HT-29 (cell line): ENCODE measurements at regions not wholly inside any gene's neighbourhood (a gene's known extent, or its start where the extent isn't known, plus 50 kb on each side); places are given as distances from the start of the nearest gene placed in this dataset.
A peak's percentile ranks its signal among the peaks of the same experiment; 100 is the strongest.
"Not testable (repeated sequence)": the region's sequence is repeated elsewhere in the genome, so short reads cannot be mapped to it uniquely, and the experiment has no call there.

ENCODE experiments used
- DNase-seq: peaks from one replicate; pipeline ENCODE4 v3.0.0-alpha.2; 2015; ENCODE audit warnings: low spot score

DNA sequence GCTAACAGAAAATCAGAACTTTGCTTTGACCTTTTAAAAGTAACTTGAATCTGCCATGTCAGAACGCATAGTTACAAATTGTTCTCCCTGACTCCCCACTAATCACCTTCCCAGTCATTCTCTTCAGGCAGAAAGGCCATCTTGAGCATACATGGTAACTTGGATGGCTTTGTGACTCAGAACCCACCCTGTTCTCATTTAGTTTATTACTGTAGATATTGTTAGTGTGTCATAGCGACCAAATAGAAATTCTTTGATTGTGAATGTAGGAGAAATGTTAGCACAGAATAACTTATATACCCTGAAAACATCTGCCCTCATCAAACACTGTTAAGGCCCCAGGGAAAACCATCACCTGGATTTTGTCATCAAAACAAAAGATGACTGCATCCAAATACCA, 382.0 kb downstream of the MAGEB5 start:
- no peak for DNase-seq

DNA sequence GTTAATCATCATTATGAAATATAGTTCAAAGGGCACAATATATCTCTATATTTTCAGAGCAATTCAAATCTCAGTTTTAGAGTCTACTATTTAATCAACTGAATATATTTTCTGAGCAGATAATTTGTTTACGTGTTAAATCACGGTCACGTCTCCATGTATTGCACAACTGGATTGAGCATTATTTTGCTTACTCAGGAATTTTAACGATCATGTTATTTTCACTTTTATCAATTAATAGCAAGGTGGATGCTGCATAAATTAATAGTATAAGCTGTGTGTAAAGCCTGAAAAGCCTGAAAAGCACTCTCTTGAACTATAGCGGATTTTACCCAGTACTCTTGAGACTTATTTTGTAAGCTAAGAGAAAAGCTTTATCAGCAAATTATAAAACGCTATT, 374.9 kb downstream of the MAGEB5 start:
- no peak for DNase-seq

DNA sequence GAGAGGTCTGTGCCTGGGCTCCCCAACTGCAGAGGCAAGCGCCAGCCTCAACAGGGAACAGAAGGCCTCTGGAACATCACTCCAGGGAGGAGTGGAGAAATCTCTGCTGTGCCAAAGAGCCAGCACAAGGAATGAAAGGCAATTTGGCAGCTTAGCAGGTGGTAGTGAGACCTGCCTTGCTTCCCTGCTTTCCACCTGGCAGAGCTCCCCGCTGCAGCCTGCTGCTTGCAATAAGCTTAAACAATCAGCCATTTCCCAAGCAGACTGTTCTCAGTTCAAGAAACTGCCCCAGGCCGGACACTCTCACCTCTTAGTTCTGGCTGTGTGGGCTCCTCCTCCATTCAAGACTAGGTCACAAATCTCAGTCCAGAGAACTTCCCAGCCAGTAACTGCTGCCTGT, 370.6 kb downstream of the MAGEB5 start:
- no peak for DNase-seq

DNA sequence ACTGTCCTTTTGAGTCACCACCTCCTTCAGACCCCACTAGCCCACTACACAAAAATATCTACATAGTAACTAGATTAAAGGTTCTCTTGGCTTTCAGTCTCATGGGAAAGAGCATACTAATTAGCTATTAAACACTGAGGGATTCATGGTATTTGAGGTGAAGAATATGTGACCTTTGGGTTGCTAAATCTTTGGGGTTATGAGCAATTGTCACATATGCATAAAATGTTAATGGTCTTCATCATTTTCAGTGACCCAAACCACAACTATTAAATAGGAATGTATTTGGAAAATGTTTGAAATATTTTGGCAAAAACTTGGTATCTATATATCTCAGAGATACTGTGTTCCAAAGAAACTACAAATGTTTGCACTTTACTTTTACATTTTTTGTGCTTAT, 365.1 kb downstream of the MAGEB5 start:
- DNase-seq = no peak

DNA sequence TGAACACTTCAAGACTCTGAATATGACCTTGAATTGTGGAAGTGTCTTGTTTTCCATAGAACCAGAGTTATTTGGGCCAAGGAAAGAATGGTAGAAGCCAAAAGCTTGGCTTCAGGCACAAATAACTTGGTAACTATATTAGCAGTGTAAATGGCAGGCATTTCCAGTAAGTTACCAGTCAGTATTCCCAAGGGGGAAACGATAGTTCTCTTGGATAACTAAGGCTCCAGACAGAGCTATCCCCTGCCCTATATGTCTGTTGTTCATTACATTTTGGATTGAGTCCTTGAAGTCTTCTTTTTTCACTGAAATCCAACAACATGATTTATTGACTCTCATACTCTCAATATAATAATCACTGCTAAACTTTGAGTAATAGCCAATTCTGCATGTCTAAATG, 364.1 kb downstream of the MAGEB5 start:
- no peak for DNase-seq

DNA sequence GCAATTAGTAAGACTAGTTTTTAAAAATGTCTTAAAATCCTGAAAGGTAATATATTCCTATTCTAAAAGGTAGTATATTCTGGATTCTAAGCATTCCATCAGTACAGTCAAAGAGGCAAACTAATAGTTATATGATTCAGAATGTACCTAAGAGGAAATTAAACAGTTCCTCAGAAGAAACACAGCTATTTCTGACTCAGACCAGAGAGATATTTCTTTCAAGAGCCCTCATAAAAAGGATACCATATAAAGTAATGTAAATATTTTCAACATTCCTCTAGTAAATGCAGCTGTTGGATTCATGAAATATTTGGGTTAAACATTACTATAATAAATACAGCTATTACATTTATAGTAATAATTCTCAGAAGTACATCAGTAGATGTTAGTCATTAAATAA, 358.3 kb downstream of the MAGEB5 start:
- no peak for DNase-seq

DNA sequence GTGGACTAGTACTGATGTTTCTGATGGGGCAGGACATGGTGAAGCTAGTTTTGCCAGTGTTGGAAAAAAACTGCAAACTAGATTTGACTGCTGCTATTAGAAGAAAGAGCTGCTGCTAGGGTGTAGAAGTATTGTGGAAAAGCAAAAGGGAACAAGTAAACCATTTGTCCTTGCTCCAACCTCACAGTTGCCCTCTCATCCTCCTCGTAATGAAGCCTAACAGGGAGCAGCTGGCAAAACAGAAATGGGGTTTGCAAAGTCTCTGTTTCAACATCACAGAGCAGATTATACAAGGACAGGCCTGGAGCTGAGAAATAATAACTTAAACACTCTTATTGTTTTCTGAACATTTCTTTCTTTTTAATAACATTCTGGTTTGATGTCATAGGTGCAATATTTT, 346.2 kb downstream of the MAGEB5 start:
- DNase-seq = no peak

DNA sequence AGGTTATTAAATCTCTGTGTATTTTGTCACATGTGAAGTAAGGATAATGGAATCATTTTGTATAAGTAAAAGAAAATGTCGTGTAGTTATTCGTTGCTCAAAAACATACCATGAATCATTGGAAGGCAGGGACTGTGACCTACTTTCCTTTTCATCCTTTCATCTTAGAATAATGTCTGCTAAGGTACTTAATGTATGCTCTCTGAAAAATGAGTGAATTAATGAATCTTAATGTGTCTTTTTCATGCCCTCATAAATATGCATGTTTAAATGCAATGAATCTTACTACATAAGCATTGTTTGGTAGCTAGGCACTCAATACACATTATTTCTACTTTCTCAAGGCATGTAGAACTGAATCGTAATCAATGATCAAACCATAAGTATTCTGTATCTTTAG, 343.9 kb downstream of the MAGEB5 start:
- DNase-seq = no peak

DNA sequence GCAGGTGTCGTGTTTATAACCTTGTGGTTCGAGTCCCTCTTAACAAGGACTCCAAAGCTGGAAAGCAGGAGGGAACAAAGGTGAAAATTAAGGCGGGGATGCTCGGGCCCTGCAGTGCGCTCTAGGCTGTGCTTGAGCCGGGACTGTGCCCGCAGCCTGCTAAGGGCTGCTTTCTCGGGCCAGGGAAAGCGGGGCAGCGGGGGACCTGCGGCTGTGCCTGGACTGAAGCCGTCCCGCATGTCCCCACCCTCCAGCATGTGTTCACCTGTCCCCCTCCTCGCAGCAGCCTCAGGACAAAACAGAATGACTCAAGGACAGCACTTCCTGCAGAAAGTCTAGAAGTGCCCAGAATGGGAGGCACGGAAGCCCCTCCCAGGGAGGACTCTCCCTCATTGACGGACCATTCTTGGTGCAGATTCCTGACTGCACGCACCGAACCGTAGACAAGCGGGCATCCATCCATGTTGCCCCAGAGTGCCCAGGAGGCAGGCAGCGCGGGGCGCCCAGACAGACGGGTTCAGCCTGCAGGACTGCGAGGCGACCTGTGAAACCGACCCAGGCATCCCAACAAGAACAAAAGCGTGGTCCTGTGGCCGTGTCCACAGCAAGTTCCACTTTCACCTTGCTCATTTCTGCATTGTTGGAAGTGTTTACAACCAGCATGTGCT, 342.9 kb downstream of the MAGEB5 start:
- no peak for DNase-seq

DNA sequence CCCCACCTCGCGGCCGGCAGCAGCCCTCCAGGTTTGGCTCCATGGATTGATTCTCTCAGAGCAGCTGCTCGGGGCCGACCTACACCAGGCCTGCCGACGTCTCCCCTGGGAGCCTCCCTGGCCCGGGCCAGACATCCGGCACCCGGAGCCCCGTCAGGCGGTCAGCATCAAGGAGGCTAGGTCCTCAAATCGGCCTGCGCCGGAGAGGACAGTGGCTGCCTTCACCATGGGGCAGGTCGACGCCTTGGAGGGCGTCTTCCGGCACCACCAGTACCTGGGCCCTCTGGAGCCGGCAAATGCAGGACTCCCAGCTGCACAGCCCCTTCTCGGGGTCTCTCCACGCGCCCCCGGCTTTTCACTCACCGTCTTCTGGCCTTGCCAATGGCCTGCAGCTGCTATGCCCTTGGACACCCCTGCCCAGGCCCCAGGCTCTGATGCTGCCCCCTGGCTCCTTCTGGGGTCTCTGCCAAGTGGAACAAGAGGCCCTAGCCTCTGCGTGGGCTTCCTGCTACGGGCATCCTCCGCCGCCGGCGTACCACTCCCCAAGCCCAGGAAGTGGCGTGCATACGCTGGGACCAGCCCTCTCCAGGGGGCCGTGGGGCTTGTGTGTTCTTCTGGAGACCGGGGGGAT, 341.8 kb downstream of the MAGEB5 start:
- DNase-seq = no peak

DNA sequence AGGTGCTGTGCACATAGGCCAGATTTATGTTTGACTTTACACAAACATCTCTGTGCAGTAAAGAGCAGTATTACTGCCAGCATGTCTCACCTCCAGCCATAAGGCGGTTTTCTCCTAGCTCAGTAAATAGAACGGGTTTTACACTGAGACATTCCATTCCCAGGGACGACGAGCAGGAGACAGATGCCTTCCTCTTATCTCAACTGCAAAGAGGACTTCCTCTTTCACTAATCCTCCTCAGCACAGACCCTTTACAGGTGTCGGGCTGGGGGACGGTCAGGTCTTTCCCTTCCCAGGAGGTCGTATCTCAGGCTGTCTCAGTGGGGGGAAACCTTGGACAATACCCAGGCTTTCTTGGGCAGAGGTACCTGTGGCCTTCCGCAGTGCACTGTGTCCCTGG, 309.8 kb downstream of the MAGEB5 start:
- DNase-seq = not testable (repeated sequence)

DNA sequence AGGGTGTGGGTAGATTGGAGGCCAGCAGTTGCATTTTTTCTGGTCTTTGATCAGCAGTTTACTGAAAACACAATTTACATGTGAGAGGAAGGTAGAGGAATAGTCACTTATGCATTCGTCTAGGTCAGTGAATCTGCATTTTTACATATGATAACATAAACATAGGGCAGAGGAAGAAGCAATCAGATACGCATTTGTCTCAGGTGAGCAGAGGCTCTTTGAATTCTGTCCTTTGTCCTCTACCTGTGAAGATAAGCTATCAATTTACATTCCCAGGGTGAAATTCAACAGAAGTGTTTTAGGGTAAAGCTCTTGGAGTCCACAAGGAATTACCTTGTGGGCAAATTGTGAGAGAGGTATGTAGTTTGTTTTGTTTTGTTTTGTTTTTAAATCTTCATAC, 306.5 kb downstream of the MAGEB5 start:
- no peak for DNase-seq

DNA sequence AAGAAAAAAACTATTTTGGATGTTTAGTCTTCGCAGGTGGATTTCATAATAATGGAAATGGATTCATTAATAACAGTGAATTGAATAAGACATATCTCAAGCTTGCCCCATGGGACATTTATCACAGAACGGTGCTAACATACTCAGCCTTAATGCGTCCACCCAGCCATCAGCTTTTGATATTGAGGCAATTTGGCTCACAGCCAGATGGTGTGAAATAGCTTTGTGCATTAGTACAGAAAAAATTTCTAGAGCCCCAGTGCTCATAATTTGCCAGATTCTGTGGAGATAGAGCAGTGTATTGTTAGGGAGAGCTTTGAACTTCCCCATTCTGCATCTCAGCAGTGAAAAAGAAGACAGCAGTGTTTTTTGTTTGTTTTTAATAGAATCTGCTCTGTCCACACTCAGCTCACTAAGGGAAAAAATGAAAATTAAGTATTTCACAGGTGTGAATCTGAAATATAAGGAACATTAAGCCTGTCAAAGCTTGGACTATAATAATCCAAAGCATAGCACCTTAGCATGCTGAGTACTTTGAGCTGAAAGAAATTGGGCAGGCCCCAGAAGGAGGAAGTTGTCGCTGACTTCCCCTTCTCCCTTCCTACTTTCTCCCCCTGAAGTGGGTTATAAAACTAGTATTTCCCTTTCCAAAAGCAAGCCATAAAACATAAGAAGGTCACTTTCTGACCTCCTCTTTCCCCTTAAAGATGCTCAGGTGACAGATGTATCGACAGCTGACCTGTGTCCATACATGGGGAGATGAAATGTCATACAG, 295.8 kb downstream of the MAGEB5 start:
- DNase-seq = no peak

DNA sequence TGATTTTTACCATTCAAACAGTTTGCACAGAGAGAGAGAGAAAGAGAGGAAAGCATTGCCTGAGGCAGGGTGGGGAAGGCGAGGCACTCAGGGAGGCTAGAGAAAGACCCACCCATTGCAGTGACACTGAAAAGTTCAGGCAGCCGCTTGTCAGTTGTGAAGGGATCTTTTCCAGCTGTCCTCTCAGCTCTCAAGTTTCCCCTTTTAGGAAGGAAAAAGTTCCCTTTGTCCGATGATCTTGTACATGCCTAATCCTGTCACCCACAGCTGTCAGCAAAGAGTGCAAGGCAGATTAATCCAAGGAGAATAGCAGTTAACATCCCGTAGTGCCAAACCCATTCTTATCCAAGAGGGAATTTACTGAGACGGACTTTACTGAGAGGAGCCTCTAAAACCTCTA, 255.0 kb downstream of the MAGEB5 start:
- DNase-seq = no peak

DNA sequence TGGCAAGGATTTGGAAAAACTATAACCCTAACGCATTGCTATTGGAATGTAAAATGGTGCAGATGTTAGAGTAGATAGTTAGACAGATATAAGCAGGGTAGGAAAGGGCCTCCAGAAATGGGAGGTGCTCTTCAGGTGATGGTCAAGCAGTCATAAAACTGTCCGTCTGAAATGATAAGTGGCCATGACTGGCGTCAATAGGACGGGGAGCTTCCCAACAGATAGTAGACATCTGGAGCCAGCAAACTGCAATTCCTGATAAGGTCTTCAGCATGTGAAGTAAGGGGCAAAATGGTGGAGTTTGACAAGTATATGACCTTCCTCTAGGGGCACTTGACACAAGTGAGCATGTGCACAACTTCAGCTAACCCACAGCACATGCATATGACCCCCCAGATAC, 250.4 kb downstream of the MAGEB5 start:
- no peak for DNase-seq

DNA sequence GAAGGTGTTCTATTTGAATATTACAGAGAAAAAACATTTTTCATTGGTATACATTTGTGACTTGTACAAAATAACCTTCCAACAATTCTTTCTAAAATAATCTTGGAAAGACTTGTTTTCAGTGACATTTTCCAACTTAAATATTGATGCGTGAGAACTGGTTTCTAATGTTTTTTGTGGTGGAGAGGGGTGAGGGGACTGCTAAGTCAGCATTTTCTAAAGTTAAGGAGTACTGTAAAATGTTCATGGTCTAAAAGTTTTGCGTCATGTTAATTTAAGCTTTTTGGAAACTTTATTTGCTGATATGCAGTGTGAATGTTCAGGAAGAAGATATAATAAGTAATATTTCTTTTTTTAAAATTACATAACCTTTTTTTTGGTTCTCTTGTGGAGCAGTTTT, 229.3 kb downstream of the MAGEB5 start:
- no peak for DNase-seq

DNA sequence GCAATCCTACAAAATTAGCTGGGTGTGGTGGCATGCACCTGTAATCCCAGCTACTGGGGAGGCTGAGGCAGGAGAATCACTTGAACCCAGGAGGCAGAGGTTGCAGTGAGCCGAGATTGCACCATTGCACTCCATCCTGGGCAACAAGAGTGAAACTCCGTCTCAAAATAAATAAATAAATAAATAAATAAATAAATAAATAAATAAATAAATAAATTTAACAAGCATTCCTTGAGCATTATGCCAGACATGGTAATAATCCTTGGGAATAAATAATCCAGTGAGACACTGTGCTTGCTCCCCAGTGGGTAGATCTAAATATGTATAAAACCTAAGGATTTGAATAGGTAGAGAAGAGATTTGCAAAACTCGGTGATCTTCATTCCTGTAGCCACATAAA, 228.4 kb downstream of the MAGEB5 start:
- DNase-seq = not testable (repeated sequence)

DNA sequence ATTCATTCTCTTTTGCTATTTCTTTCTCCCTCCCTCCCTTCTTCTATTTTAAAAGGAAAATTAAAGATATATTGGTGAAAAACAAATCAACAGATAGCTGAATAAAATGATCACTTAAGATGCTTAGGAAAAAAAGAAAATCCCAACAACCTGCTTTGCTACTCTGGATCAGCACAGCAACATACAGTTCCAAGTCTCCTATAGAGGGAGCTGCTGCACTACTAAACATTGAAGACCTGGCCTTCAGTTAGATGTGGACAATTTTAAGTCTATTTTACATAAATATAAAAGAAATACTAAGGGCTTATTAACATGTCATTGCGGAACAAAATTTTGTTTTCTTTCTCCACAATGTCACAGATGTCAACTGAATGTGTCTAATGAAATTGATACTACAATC, 226.4 kb downstream of the MAGEB5 start:
- DNase-seq = peak; percentile 44

DNA sequence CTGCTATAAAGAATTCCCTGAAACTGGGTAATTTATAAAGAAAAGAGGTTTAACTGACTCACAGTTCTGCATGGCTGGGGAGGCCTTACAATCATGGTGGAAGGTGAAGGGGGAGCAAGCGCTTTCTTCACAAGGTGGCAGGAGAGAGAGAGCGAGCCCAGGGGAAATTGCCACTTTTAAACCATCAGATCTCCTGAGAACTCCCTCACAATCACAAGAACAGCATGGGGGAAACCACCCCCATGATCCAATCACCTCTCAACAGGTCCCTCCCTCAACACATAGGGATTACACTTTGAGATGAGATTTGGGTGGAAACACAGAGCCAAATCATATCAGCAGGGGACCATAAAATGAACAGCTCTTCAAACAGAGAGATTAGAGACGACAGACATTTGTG, 198.6 kb downstream of the MAGEB5 start:
- DNase-seq = no peak

DNA sequence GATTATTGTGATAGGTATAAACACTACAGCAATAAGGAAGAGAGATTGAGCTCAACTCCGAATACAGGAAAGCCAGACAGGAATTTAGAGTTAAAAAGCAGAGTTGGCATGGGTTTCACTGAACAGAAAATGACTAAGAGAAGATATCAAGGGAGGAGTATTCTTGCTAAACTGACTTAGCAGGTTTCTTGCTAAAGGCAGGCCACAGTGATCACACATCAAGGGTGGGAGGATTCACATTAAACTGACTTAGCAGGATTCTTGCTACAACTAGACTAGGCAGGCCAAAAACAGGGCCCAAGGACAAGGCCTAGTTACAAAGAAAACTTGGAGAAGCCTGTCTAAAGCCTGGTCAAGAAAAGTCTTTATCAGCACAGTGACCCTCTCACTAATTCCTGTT, 195.1 kb downstream of the MAGEB5 start:
- DNase-seq = no peak

DNA sequence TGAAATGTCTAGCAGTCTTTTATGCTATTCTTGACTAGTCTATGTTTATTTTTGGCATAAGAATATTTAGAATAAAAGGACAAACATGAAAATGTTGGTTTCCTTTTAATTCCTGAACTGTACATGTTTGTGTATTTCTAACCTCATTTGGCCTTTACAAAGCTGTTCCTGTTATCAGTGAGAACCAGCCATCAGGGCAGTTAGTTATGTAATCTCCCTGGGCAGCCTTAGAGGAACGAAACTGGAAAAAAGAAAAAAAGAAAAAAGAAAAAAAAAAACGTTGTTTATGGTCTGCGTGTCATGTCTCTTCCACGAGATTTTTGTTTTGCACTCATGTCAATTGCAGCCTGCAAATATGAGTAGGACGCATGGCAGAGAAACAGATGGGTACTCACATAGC, 193.7 kb downstream of the MAGEB5 start:
- no peak for DNase-seq

DNA sequence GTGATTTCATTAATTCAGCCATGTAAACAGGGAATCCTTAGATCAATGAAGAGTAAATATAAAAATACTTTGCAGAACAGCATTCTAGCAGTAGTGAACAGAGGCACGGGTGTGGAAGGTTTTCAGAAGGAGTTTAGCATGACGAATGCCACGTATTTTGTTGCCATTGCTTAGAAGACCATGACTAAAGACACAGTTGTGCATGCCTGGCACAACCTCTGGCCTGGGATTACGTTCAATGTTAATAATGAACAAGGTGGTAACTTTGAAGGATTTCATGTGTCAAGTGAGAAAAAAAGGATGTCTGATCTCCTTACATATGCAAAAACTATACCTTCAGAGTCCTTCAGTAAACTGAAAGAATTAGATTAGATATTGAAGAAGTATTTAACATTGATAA, 171.9 kb downstream of the MAGEB5 start:
- DNase-seq = no peak

DNA sequence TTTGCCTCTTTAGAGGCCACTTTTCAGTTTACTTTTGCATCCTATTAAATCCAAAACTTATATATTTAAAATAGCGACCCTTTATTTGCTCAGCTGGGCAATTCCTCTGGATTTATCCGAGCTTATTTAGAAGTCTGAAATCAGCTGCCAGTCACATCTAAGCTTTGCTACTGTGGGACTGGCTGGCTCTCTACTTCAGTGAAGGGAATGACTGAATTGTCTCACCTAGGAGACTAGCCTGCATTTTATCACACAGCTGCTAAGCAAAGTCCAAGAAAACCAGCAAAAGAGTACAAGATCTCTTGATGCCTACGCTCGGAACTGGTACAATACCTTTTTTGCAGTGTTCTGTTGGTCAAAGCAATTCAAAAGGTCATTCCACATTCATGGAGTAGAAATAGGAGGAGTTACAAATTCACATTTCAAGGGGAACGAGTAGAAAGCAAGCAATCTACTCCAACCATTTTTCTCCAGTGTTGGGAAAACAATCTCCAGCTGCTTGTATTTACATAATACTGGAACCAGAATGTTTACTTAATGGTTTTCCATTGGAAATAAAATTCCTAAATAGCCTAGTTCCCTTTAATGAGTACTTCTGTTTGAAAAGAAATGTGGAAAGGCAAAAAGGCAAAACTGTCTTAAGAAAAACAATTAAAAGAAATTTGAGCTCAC, 160.2 kb downstream of the MAGEB5 start:
- no peak for DNase-seq
